ENCODE measurements at regions not wholly inside any gene's neighbourhood (a gene's known extent, or its start where the extent isn't known, plus 50 kb on each side); places are given as distances from the start of the nearest gene placed in this dataset.

DNA sequence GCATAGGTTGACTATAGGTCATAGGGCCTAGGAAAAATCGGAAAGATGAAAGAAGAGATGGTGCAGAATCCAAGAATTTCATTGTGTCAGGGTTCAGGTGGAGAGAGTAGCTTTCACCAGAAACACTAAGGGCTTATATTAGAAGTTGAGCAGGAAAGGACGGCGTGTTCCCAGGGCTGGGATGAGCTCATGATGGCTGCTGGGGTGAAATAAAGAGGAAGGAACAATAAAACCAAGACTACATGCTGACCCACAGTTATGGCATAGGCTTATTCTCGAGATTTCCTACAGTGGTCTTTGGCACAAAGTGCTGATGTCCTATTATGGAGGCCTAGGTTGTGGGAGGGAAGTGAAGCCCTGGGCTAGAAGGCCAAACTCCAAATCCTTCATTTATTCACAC lies 195.8 kb downstream of the PTEN start:
- no peak for DNase-seq (ENCODE audit: low read depth in 1 of 2, low spot score in 1 of 2)

- no peak for DNase-seq (ENCODE audit: low read depth in 1 of 2, low spot score in 1 of 2)
These were observed 197.3 kb downstream of the PTEN start for GRCh38 chr10:88060762-88061161.

GRCh38 chr10:88062385-88062784 lies 199.0 kb downstream of the PTEN start:
- DNase-seq (ENCODE audit: low read depth in 1 of 2, low spot score in 1 of 2): no peak

DNA sequence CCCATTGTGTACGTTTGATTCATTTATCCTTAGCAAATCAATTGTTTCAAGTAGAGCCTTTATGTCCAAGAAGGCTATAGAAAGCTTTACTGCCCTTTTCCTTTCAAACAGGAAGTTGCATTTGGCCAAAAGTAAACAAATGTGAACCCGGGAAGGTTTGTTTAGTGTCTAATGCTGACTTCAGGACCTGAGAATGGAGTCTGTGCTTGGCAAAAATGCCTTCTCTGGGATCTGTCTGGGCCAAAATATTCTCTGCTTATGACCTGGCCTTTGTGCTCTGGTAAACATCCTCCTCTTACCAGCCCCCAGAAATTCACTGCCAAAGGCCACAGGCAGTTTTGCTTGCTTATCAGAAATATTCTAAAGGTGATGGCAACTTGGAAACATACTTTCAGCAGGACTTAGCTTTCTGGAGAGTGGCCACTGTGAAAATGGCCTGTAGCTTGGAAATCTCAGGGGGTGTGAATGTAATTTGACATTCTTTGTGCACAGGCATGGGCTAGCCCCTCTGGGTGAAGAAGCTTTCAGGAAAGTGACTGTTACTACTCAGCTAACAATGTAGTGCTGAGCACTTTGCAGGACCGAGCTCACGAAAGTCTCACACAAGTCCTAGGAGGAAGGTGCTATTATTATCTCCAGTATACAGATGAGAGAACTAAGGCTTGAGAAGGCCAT lies 199.5 kb downstream of the PTEN start:
- DNase-seq (ENCODE audit: low read depth in 1 of 2, low spot score in 1 of 2): no peak

DNA sequence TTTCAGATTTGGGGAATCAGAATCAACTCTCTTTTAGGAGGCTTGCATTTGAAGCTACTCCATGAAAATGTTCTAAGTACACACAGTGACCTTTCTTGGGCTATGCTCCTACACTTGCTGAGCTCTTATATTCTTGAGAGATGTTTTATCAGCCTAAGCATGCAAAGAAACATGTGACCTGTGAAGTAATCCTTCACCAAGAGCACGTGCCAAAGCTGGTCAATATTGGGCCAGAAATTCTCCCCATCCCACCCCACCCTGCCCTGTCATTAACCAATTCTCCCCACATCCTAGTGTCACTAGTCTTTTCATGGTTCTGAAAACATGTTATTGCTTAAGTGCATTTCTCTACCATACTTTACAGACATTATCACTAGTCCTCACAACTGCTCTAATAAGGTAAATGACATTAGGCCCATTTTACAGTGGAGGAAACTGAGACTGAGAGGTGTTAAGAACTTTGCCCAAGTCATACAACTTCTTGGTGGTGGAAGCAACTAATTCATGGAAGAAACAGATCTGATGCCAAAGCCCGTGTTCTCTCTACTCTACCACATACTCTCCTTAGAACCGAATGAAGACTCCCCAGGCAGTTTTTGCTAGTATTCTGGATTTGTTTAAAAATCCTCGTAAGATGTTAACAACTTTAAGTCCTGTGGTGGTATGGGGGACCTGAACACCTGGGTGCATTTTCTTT lies 200.6 kb downstream of the PTEN start:
- no peak for DNase-seq (ENCODE audit: low read depth in 1 of 2, low spot score in 1 of 2)

DNA sequence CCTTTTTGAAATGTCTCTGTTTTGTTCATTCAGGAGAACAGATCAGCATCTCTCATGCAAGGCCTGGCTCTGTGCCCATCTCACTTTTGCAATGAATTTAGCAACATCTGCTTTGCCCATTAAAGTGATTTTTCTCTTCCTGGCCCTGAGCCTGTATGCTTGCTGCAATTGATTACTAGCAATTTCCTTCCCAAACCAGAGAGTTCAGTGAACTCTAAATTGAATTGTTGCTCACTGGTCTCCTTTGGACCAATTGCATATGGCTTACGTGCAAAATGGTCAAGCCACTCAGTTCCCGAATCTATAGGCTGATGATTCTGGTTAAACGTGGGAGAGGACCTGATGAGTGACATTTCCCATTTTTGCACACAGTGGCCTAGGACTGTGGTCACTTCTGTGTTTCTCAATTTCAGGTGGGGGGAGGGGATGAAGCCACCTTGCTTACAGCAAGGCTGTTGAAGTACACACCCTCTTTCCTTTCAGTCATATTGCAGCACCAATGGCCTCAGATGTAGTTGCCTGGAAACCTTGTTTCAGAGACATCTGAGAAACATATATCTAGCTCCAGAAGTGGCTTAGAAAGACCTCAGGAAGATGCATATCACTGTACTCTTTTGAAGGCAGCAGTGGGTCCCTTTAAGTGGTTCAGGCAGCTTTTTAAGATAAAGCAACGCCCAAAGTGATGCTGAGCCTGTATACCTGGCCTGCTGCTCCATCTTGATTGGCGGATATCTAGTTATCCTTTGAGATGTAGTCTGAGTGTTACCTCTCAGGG lies 201.4 kb downstream of the PTEN start:
- DNase-seq (ENCODE audit: low read depth in 1 of 2, low spot score in 1 of 2): no peak

GRCh38 chr10:88065383-88066049 lies 202.1 kb downstream of the PTEN start:
- peak in 1 of 2 donors; percentile 36 for DNase-seq (ENCODE audit: low read depth in 1 of 2, low spot score in 1 of 2)

DNA sequence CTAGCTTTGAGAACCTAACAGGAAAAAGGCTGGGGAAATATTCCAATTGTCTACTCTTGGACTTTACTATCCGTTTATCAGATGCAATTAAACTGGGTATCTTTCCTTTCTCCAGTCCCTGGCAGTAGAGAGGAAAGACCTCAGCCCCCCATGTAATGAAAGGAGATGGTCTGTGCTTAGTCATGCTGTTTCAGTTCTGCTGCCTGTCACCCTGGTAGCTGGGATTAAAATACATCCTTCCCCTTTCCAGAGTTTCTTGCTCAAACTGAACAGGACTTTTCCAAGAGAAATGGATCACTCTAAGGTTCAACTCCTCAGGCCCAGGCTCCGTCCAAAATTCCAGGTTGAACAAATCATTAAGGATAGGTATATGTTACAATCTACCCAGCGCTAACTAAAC lies 202.9 kb downstream of the PTEN start:
- no peak for DNase-seq (ENCODE audit: low read depth in 1 of 2, low spot score in 1 of 2)

DNA sequence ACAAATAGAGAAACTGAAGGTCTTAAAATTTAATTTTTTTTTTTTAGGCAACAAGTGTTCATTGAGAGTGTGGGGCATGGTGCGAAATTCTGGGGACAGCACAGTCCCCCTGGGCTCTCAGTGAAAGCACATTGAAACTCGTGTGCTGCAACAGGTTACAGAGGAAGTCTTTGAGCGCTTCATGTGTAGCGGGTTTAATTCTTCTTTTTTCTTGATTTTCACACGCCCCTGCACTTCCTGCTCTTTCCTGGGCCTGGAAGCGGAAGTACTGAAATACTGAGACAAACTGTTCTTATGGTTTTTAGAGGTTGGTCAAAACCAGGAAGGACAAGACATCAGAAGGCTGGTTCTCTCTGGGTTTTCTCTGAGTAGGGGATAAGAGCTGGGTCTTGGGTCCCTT lies 203.5 kb downstream of the PTEN start:
- DNase-seq (ENCODE audit: low read depth in 1 of 2, low spot score in 1 of 2): no peak

GRCh38 chr10:88067737-88068136 lies 204.3 kb downstream of the PTEN start:
- DNase-seq (ENCODE audit: low read depth in 1 of 2, low spot score in 1 of 2): no peak

GRCh38 chr10:88069338-88069737 lies 205.9 kb downstream of the PTEN start:
- DNase-seq (ENCODE audit: low read depth in 1 of 2, low spot score in 1 of 2): no peak

- DNase-seq (ENCODE audit: low read depth in 1 of 2, low spot score in 1 of 2): no peak
These were observed 206.9 kb downstream of the PTEN start for GRCh38 chr10:88070080-88070880.

GRCh38 chr10:88071879-88072278 lies 208.5 kb downstream of the PTEN start:
- no peak for DNase-seq (ENCODE audit: low read depth in 1 of 2, low spot score in 1 of 2)

GRCh38 chr10:88073682-88074081 lies 210.3 kb downstream of the PTEN start:
- DNase-seq (ENCODE audit: low read depth in 1 of 2, low spot score in 1 of 2): no peak

DNA sequence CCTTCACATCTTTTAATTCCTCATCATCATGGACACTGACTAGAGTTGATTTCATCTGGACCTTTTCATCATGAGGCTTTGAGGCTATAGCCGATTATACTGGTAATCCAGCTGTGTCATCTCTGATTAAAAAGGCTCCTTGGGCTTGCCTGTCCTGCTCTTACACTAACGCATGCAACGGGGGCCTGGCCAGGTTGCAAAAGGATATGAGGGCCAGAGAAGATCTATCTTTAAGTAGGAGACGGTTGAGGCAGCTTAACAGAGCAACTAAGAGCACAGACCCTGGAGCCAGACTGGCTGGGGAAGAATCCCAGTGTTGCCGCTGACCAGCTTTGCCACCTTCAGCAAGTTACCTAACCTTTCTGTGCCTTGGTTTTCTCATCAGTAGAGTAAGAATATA lies 211.5 kb downstream of the PTEN start:
- DNase-seq (ENCODE audit: low read depth in 1 of 2, low spot score in 1 of 2): no peak

GRCh38 chr10:88076027-88076880 lies 212.8 kb downstream of the PTEN start:
- no peak for DNase-seq (ENCODE audit: low read depth in 1 of 2, low spot score in 1 of 2)

DNA sequence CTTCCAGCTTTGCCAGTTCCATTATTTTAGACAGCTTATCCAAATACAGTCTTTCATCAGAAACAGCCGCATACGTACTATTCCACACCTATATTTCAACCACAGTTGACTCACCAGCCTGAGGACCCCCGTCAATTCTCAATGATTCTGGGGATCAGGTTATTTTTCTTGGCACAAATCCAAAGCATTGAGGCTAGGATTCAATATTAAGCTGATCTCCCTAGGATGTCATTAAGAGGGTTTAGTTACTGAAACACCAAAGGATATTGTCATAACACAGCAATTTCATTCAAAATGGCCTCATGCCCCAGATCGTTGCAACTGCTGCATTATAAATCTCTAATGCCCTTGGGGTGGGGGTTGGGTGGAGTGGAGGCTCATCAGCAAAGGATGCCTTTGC lies 214.6 kb downstream of the PTEN start:
- no peak for DNase-seq (ENCODE audit: low read depth in 1 of 2, low spot score in 1 of 2)

- DNase-seq (ENCODE audit: low read depth in 1 of 2, low spot score in 1 of 2): no peak
These were observed 216.8 kb downstream of the PTEN start for GRCh38 chr10:88080213-88080612.

GRCh38 chr10:88081457-88082054 lies 218.1 kb downstream of the PTEN start:
- no peak for DNase-seq (ENCODE audit: low read depth in 1 of 2, low spot score in 1 of 2)

- no peak for DNase-seq (ENCODE audit: low read depth in 1 of 2, low spot score in 1 of 2)
These were observed 219.0 kb downstream of the PTEN start for GRCh38 chr10:88082391-88082790.
